HFF-Myc (cell line): ENCODE measurements at regions not wholly inside any gene's neighbourhood (a gene's known extent, or its start where the extent isn't known, plus 50 kb on each side); places are given as distances from the start of the nearest gene placed in this dataset.

Source experiments
- DNase-seq: peaks from one replicate; pipeline ENCODE4 v3.0.0-alpha.2; 2011; ENCODE audit warnings: low read depth; ENCODE audit errors: extremely low read depth
- H3K4me3 ChIP-seq: replicated peaks from 2 replicates; pipeline ENCODE4 v1.5.1; 2011; ENCODE audit warnings: low read depth, mild to moderate bottlenecking, control low read depth, low read length
- CTCF ChIP-seq: IDR thresholded peaks from 2 replicates; pipeline ENCODE4 v1.5.1; 2012; ENCODE audit warnings: mild to moderate bottlenecking, low read depth, low read length, control low read depth; ENCODE audit errors: missing control alignments

- no peak for TF ChIP-seq CTCF
- DNase-seq, result no peak
- H3K4me3 ChIP-seq, result no peak overlapping the region
Observed at GRCh38 chr18:41353777-41354528, 601.1 kb upstream of the PIK3C3 start.

- H3K4me3 ChIP-seq, result no peak overlapping the region
- no peak for TF ChIP-seq CTCF
- no peak for DNase-seq
Observed at GRCh38 chr18:41351430-41351829, 603.6 kb upstream of the PIK3C3 start.

- no peak for DNase-seq
- H3K4me3 ChIP-seq, result no peak overlapping the region
- no peak for TF ChIP-seq CTCF
Observed at GRCh38 chr18:41347057-41347456, 608.0 kb upstream of the PIK3C3 start.

GRCh38 chr18:41343808-41344207 is 611.2 kb upstream of the PIK3C3 start:
- no peak for TF ChIP-seq CTCF
- no peak for DNase-seq
- H3K4me3 ChIP-seq, result no peak overlapping the region

- no peak for TF ChIP-seq CTCF
- no peak for DNase-seq
- H3K4me3 ChIP-seq, result no peak overlapping the region
Observed at GRCh38 chr18:41338341-41338740, 616.7 kb upstream of the PIK3C3 start.

GRCh38 chr18:41331661-41332060 is 623.4 kb upstream of the PIK3C3 start:
- DNase-seq, result no peak
- TF ChIP-seq CTCF, result no peak
- H3K4me3 ChIP-seq, result no peak overlapping the region

GRCh38 chr18:41326311-41326710 is 628.7 kb upstream of the PIK3C3 start:
- no peak for DNase-seq
- no peak for TF ChIP-seq CTCF
- H3K4me3 ChIP-seq, result no peak overlapping the region
